Epithelial cell of proximal tubule (primary cell): ENCODE measurements at regions not wholly inside any gene's neighbourhood (a gene's known extent, or its start where the extent isn't known, plus 50 kb on each side); places are given as distances from the start of the nearest gene placed in this dataset.

ENCODE experiments used
- DNase-seq: peaks from one replicate; pipeline ENCODE4 v3.0.0-alpha.2; 2011; ENCODE audit warnings: low read depth
- H3K4me3 ChIP-seq: 2 replicates; pipeline ENCODE4 v1.5.1; 2011; ENCODE audit warnings: low read depth, mild to moderate bottlenecking, low read length
- CTCF ChIP-seq: conservative IDR thresholded peaks from 2 replicates; pipeline ENCODE4 v1.5.1; 2012; ENCODE audit warnings: low read depth, mild to moderate bottlenecking, low read length

GRCh38 chr11:134510233-134511040 is 98.4 kb upstream of the B3GAT1 start:
- no peak overlapping the region for H3K4me3 ChIP-seq
- DNase-seq, result no peak

GRCh38 chr11:134509381-134510232 is 97.6 kb upstream of the B3GAT1 start:
- DNase-seq, result no peak
- TF ChIP-seq CTCF, result no peak

More at GRCh38 chr11:134510233-134511040, 98.4 kb upstream of the B3GAT1 start:
- no peak for TF ChIP-seq CTCF

GRCh38 chr11:134508219-134508990 is 96.4 kb upstream of the B3GAT1 start:
- no peak overlapping the region for H3K4me3 ChIP-seq
- TF ChIP-seq CTCF, result no peak
- DNase-seq, result no peak

More at GRCh38 chr11:134509381-134510232, 97.6 kb upstream of the B3GAT1 start:
- H3K4me3 ChIP-seq, result no peak overlapping the region

- H3K4me3 ChIP-seq, result no peak overlapping the region
- no peak for TF ChIP-seq CTCF
- DNase-seq, result no peak
Observed at GRCh38 chr11:134506046-134506445, 94.0 kb upstream of the B3GAT1 start.

GRCh38 chr11:134505125-134505524 is 93.1 kb upstream of the B3GAT1 start:
- TF ChIP-seq CTCF, result no peak
- no peak for DNase-seq
- no peak overlapping the region for H3K4me3 ChIP-seq

GRCh38 chr11:134504146-134504905 is 92.3 kb upstream of the B3GAT1 start:
- H3K4me3 ChIP-seq, result no peak overlapping the region
- no peak for TF ChIP-seq CTCF
- DNase-seq, result no peak
